ENCODE measurements at regions not wholly inside any gene's neighbourhood (a gene's known extent, or its start where the extent isn't known, plus 50 kb on each side); places are given as distances from the start of the nearest gene placed in this dataset.

DNA sequence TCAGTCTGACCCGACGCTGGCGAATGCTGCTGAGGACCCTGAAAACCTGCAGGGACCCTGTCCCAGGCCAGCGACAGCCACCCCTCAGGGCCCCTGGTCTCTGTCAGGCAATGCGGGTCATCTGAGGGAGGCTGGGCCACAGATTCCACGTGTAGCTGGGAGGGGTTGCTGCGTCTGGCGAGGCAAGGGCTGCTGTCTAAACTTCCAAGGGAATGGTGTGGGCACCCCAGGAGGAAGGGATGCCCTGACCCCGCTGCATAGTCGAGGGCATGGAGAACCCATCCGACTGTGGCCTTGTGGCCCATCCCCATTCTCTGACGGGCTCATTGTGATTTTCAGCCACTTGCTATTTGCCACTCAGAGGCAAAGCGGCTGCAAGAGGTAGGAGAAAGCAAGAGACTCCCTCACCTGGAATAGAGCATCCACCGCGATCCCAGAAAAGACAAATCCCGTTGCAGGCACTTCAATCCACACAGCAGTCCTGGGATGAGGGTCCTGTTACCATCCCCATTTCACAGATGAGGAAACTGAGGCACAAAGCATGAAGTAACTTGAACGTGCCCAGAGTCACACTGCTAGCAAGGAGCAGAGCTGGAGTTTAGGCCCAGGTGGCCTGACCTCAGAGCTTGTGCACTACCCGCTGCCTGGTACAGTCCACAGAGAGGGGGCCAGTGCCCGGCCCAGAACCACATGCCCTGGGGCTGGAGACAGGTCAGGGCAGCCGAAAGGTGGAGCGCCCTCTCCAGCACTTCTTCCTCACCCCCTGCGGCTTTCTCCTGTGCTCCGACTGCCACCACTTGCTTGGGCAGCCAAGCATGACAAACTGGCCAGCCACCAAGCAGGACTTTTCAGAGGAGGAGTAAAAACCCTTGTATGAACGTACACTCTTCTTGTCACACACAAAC, 163.8 kb upstream of the KLF14 start:
- DNase-seq: no peak

DNA sequence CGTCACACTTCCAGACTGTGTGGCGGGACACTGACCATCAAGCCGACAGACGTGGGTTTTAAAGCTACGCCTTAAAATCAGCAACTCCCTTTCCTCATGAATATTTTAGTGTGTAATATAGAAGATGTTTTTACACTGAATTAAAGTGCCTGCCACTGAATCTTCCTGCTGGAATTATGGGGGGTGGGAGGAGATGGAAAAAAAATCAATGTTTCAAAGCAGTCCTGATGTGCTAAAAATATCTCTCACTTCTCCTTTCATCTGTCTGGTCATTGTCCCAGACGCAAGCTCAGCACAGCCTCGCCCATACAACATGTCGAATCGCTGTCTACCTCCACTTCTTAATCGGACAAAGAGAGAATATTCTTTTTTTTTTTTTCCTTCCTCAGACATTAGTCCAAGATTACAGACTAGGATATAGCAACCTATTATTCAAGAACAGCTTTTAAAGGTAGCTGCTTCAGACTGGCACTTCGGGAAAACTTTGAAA, 165.1 kb upstream of the KLF14 start:
- DNase-seq: no peak

DNA sequence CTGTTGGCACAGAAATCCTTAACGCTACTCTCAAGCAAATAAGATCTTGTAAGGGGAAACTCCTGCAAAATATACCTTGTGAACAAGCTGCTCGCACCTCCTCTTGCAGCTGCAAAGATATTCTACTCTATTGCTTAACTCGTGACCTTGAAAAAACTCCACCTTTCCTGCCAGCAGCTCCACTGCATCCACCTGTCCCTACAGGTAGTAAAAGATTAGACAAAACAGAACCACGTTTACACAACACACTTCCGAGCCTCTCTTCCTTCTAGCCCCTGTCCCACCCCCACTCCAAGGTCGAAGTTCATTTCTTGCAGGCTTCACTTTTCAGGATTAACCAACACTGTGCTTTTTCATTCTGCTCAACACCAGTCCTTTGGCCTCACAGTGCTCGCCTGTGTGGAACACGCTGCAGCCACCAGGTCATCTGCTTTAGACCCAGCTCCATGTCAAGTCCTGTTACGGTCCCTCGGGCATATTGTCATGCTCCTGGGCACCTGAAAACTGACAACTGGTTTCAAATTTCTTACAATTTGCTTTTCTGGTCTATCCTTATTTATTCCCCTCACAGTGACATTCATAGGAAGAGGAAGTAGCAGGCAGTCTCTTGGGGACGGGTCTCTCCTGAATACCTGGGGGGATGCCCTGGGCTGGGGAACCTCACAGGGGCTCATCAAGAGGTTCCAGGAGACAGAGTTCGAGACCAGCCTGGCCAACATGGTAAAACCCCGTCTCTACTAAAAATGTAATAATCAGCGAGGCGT, 165.8 kb upstream of the KLF14 start:
- no peak for DNase-seq

GRCh38 chr7:130900471-130901076, 166.6 kb upstream of the KLF14 start:
- no peak for DNase-seq

DNA sequence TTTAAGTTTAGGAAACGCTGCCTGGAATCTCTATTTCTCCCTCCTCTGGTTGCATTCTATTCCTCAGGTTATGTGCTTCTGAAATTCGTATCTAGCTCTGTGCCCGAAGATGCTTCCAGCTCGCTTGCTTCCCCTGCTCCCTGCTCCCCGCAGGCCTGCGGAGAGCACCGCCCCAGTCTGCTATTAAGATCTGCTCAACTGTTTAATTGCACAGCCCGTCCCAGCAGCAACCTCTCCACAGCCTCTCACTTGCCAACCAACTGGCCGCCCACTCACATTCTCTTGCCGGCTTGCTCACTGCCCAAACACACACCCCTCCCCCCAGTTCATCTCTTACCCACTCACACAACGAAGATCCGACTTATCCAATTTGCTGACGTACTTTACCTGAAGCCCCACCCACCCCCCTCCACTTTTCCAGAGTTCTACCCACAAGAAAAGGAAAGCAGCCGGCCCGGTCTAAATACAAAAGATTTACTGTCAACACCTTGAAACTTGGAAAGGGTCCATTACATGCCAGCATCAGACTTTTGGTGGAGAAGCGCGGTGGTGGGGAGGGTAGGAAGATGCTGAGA, 167.3 kb upstream of the KLF14 start:
- DNase-seq: no peak

DNA sequence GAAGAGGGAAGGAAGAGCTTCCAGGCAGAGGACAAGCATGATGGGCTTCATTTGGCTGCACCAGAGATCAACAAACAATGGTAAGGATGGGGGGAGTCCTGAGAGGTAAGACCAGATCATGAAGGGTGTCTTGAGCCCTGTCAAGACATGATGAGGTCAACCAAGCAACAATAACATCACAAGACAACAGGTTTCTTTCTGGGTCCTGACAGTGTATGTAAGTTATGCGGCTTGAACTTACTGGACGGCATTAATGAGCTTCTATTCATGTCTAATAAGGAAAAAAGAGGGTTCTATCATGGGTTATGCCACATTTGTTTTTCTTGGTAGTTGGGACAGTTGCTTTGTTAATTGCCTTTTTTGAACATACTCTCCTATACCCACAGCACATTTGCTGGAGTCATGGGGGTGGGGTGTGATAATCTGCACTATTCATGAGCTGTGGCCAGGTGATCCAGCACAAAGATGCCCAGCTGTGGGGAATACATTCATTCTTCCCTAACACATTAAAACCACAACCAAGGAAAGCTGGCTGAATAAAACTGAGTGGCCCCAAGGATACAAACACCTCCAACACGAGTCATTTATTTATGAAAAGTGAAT, 168.8 kb upstream of the KLF14 start:
- no peak for DNase-seq

DNA sequence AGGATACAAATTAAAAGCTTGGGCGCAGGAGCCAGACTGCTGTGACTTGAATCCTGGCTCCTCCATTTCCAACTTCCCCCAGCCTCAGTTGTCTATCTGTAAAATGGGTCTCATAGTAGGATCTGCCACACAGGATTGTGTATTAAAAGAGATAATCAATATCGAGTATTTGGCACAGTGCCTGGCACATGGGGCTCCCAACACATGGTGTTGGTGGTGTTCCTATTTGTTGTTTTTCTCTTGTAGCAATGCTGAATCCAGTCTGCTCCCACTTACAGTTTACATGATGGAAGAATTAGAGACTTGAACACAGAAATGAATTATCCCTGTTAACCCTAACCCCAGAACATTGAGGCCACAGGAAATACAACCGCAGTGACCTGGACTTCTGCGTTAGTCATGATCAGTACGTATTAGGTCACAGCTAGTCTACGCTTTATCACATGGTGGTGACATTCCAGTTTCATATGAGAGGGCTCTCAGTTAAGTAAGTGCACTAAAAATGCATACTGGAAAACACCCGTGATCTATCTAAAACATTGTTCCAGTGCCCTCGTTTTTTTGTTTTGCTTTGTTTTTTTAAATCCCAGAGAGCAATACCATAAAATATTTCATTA, 169.5 kb upstream of the KLF14 start:
- no peak for DNase-seq

GRCh38 chr7:130904031-130904757, 170.2 kb upstream of the KLF14 start:
- no peak for DNase-seq

DNA sequence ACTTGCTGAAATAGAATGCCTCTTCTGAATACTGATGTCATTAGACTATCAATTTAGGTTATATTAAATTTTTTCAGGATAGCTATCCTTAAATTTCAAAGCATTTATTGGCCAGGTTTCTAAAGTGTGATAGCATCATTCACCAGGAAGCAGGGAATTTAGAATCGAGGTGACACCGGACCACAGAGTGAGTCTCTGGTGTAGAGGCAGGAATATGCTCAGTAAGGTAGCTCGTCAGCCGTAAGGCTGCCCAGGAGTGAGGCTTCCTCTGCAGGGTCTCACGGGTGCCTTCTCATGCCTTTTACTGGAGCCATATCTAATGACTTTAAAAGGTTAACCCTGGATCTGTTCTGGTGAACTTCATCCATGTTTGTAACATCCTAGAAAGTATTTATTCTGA, 170.8 kb upstream of the KLF14 start:
- DNase-seq: no peak

GRCh38 chr7:130906575-130906974, 172.6 kb upstream of the KLF14 start:
- no peak for DNase-seq

DNA sequence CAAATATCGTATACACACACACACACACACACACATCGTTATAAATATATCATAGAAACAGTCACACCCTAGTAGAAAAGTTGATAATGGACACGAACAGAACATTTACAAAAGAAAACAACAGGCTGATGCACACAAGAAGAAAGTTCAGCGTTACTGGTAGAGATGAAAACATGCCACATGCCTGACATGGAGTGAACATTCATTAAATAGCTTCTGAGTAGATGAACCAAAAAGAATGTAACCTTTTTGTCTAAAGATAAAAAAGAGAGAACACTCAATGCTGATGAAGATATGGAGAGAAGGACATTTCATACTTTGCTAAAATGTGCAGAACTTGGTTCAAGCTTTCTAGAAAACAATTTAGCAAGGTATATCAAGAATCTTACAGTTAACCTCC, 173.4 kb upstream of the KLF14 start:
- DNase-seq: no peak

GRCh38 chr7:130908345-130909160, 174.5 kb upstream of the KLF14 start:
- DNase-seq: no peak

- DNase-seq: no peak
Observed at GRCh38 chr7:130909161-130909836, 175.3 kb upstream of the KLF14 start.

- no peak for DNase-seq
Observed at GRCh38 chr7:130909881-130910672, 176.1 kb upstream of the KLF14 start.

DNA sequence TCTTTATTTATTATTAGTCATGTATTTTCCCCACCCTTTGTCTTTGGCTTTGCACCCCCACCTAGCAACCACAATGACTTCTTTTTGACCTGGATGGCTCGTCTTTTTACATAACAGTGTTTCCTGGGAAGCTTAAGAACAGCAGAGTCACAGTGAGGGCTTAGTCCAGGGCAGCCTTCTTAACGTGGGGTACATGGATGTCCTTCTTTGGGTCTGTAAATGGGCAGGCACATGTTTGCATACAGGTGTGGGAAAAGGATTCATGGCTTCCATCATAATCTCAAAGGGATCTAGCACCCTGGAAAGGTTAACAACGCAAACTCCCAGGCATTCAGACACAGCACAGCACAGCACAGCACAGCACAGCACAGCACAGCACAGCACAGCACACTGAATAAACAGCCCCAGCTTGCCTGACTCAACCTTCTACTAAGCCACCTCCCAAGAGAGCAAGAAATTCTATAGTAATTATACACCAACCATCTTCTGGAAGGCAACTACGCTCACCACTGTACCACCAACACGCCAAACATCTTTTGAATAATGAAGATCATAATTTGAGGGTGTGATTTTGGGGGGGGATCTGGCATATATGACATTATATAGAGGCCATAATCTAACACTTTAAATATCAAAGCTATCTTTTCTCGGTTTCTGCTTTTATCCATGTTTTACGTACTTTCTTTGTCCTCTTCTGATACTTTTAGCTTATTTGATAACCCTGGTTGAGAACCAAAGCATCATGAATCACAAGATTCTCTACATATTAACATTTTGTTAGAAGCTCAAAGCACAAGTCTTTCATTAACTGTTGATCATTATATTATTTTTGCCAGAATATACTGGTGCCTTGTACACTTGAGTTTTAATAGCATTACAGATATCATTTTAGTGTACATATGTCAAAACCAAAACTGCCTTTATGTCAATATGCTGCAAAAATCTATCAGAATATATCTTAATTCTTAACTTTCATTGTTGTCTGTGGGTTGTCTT, 177.2 kb upstream of the KLF14 start:
- DNase-seq: no peak

- DNase-seq: no peak
Observed at GRCh38 chr7:130912082-130912861, 178.3 kb upstream of the KLF14 start.

Data from left kidney (tissue), 1 donor.